GM12865 (cell line): ENCODE measurements at regions not wholly inside any gene's neighbourhood (a gene's known extent, or its start where the extent isn't known, plus 50 kb on each side); places are given as distances from the start of the nearest gene placed in this dataset.
A peak's percentile ranks its signal among the peaks of the same experiment; 100 is the strongest.

Experiments used
- DNase-seq: peaks from one replicate; pipeline ENCODE4 v3.0.0; 2010; ENCODE audit warnings: low read depth
- H3K4me3 ChIP-seq: 2 replicates; pipeline ENCODE4 v1.5.1; 2011; ENCODE audit warnings: mild to moderate bottlenecking, low read depth, low read length, control low read depth
- CTCF ChIP-seq: IDR thresholded peaks from 2 replicates; pipeline ENCODE4 v1.5.1; 2011; ENCODE audit warnings: low read length, control low read depth, low read depth, inconsistent platforms; ENCODE audit not compliant: insufficient read depth; ENCODE audit errors: missing control alignments

- no peak for DNase-seq
- no peak overlapping the region for H3K4me3 ChIP-seq
- TF ChIP-seq CTCF = no peak
These were observed 50.5 kb upstream of the PRDM1 start for GRCh38 chr6:106035655-106036054.

DNA sequence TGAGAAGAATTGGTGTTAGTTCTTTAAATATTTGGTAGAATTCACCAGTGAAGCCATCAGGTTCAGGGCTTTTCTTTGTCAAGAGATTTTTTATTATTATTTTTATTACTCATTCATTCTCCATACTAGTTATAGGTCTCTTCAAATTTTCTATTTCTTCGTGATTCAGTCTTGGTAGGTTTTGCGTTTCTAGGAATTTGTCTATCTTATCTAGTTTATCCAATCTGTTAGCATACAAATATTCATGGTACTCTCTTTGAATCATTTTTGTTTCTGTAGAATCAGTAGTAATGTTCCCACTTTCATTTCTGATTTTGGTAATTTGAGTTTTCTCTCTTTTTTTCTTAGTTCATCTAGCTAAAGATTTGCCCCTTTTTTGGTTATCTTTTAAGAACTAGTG, 52.3 kb upstream of the PRDM1 start:
- no peak for TF ChIP-seq CTCF
- H3K4me3 ChIP-seq = no peak overlapping the region
- DNase-seq = no peak

DNA sequence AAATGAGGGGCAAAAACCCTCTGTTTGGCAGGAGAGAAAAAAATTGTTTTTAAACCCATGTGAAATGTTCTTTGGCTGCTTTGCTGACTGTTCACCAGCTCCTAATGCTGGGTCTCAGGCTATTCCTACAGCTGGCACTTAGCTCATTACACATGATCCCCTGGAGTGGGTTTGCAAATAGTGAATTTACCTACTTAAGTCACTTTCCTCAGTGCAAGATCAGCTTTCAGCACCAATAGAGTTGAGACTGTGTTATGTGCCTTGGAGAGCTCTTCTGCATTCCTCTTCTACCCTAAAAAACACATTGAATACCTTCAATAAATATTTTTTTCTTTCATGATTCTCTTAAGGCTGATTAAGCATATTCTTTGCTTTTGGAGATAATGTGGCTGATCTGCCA, 58.4 kb upstream of the PRDM1 start:
- no peak for DNase-seq
- no peak for TF ChIP-seq CTCF

GRCh38 chr6:106026748-106027715, 59.1 kb upstream of the PRDM1 start:
- DNase-seq = peak; percentile 10
- TF ChIP-seq CTCF = no peak
- H3K4me3 ChIP-seq = no peak overlapping the region

More for the DNA sequence above, 58.4 kb upstream of the PRDM1 start:
- H3K4me3 ChIP-seq = no peak overlapping the region

DNA sequence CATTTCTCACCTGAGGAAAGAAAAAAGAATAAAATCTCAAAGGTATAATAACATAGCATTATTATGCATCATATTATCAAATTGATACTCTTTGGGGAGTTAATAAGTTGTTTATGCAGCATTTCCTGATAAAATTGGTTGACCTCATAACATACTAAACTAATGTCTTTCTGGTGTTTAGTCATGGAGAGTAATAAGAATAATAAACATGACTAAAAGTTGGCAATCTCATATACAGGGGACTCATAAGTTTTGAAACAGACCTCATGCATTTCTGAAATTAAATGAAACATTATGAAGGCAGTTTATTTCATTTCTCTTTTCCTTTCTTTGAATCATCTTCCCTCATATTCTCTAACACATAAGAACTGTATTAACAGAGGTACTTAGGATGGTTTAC, 60.5 kb upstream of the PRDM1 start:
- DNase-seq = no peak

DNA sequence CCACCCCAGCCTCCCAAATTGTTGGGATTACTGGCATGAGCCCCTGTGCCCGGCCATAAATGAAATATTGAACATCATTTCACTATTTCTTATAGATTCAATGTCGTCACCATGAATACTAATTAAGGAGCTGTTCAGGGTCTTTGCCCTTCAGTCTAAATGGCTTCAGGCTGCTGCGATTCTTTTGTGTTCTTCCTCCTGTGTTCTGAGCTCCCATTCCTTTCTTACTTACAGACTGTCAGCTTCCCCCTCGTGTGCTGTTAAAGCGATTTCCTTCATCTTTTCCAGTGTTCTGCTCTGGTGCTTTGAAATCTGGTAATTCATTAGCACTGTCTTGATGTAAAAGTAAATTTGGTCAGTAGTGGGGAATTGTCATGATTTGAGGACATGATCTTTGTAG, 63.3 kb upstream of the PRDM1 start:
- DNase-seq = no peak
- no peak overlapping the region for H3K4me3 ChIP-seq

More for the DNA sequence above, 60.5 kb upstream of the PRDM1 start:
- no peak overlapping the region for H3K4me3 ChIP-seq
- TF ChIP-seq CTCF = no peak

More for the DNA sequence above, 63.3 kb upstream of the PRDM1 start:
- no peak for TF ChIP-seq CTCF
